ENCODE measurements at regions not wholly inside any gene's neighbourhood (a gene's known extent, or its start where the extent isn't known, plus 50 kb on each side); places are given as distances from the start of the nearest gene placed in this dataset.

DNA sequence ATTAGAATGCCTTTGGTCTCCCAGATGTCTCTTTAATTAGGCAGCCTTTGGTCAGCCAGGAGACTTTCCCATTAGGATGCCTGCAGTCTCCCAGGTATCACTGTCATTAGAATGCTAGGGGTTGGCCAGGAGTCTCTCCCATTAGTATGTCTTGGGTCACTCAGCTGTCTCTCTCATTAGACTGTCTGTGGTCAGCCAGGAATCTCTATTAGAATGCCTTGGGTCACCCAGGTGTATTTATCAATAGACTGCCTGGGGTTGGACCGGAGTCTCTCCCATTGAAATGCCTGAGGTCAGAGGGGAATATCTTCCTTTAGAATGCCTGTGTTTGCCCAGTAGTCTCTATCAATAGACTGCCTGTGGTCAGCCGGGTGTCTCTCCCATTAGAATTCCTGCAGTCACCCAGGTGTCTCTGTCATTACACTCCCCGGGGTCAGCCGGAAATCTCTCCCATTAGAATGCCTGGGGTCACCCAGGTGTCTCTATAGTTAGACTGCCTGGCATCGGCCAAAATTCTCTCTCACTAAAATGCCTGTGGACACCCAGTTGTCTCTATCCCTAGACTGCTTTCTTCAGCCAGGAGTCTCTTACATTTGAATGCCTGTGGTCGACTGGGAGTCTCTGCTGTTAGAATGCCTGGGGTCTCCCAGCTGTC is 1460.3 kb downstream of the UQCRFS1 start:
- Histone ChIP-seq H3K27ac (no peak overlapping the region), H3K27me3 (ENCODE audit: insufficient read depth in 3 of 3, low read length in 2 of 3) (no peaks in the 10 kb centered on the region), H3K36me3 (ENCODE audit: insufficient read depth in 1 of 2, low read depth in 1 of 2) (peaks cover 0 to 3% of the 10 kb centered on the region in 2 donors), H3K4me3 (no peak overlapping the region), H3K9me3 (no peaks in the 10 kb centered on the region), H3K4me1 (peaks cover 3% of the 10 kb centered on the region)
- ATAC-seq (no peak), DNase-seq (no peak)
- intact Hi-C loops (cut with DNase I) = no loop called here
- WGBS, 3 donors = 90 to 93% (median 93%) methylated on average over 6 of the region's 6 CpGs
- TF ChIP-seq CTCF (IDR thresholded peaks at IDR 0.05) = no peak

- Histone ChIP-seq H3K27me3 (ENCODE audit: insufficient read depth in 3 of 3, low read length in 2 of 3) (no peaks in the 10 kb centered on the region), H3K4me3 (no peak overlapping the region), H3K27ac (no peak overlapping the region), H3K9me3 (no peaks in the 10 kb centered on the region), H3K4me1 (peaks cover 17% of the 10 kb centered on the region), H3K36me3 (ENCODE audit: insufficient read depth in 1 of 2, low read depth in 1 of 2) (peaks cover 0 to 3% of the 10 kb centered on the region in 2 donors)
- intact Hi-C loops (cut with DNase I) = no loop called here
- ATAC-seq = no peak
- DNase-seq = no peak
- 70 to 80% (median 75%) methylated on average over 4 of the region's 4 CpGs for whole genome bisulfite sequencing, 3 donors
- TF ChIP-seq CTCF (IDR thresholded peaks at IDR 0.05) = no peak
Observed at GRCh38 chr19:27751044-27751391, 1461.9 kb downstream of the UQCRFS1 start.

DNA sequence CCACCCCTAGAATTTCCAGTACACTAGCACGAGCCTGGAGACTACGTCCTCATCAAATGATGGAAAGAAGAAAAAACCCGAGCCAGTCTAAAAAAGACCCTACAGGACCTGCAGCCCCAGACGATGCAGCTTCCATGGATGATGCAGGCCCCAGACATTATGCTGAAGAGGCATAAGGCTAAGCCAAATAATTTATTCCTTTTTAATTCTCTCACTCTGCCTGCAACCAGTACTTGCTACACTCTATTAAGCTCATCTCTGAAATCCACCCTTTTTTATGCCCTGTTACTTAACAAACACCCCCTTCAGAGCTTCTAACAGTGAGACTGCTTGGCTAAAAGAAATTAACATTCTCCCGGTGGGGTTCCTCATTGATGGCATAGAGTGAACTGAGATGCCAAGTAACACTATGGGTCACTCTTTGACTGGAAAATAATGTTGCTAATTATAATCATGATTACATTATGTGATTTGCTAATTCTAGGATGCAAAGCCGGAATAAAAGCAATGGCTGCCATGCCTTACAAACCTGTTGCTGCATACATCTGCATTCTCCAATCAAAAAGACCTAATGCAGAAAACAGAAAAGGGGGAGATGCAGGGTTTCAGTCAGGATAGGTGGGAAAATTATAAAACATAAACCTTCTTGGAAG is 1462.4 kb downstream of the UQCRFS1 start:
- ATAC-seq = no peak
- H3K4me3 ChIP-seq = no peak overlapping the region
- intact Hi-C loops (cut with DNase I) = no loop called here

GRCh38 chr19:27748551-27749152 is 1464.3 kb downstream of the UQCRFS1 start:
- H3K4me1 ChIP-seq = peaks cover 30% of the 10 kb centered on the region
- DNase-seq (no peak), ATAC-seq (no peak)
- H3K27me3 ChIP-seq (ENCODE audit: insufficient read depth in 3 of 3, low read length in 2 of 3) = no peaks in the 10 kb centered on the region
- H3K4me3 ChIP-seq = no peak overlapping the region
- no peak for TF ChIP-seq CTCF (IDR thresholded peaks at IDR 0.05)
- intact Hi-C loops (cut with DNase I) = loop anchor here in 1 of 2 donors (10.0 kb wide), 1 partner anchor 74 kb away; no protein-coding TSS in a partner anchor
- 93 to 97% (median 95%) methylated on average over 3 of the region's 3 CpGs for WGBS, 3 donors
- H3K36me3 ChIP-seq (ENCODE audit: insufficient read depth in 1 of 2, low read depth in 1 of 2) = peaks cover 0 to 3% of the 10 kb centered on the region in 2 donors
- H3K27ac ChIP-seq = no peak overlapping the region
- H3K9me3 ChIP-seq = no peaks in the 10 kb centered on the region

More for the DNA sequence above, 1462.4 kb downstream of the UQCRFS1 start:
- no peaks in the 10 kb centered on the region for H3K27me3 ChIP-seq (ENCODE audit: insufficient read depth in 3 of 3, low read length in 2 of 3)
- 67 to 86% (median 69%) methylated on average over 6 of the region's 6 CpGs for WGBS, 3 donors
- H3K27ac ChIP-seq = no peak overlapping the region
- no peak for TF ChIP-seq CTCF (IDR thresholded peaks at IDR 0.05)
- DNase-seq = no peak
- peaks cover 0 to 3% of the 10 kb centered on the region in 2 donors for H3K36me3 ChIP-seq (ENCODE audit: insufficient read depth in 1 of 2, low read depth in 1 of 2)
- no peaks in the 10 kb centered on the region for H3K9me3 ChIP-seq
- peaks cover 22% of the 10 kb centered on the region for H3K4me1 ChIP-seq

Measured in psoas muscle (tissue), 7 donors.